DMS153 (cell line): ENCODE measurements at regions not wholly inside any gene's neighbourhood (a gene's known extent, or its start where the extent isn't known, plus 50 kb on each side); places are given as distances from the start of the nearest gene placed in this dataset.
"Not testable (repeated sequence)": the region's sequence is repeated elsewhere in the genome, so short reads cannot be mapped to it uniquely, and the experiment has no call there.

ENCODE experiments used
- DNase-seq: peaks from one replicate; lab custom pipeline; 2025; lab: John Stamatoyannopoulos, UW

GRCh38 chr16:73949574-73950320 is 346.9 kb upstream of the PSMD7 start:
- DNase-seq: peak; percentile 47

GRCh38 chr16:73945631-73946030 is 351.0 kb upstream of the PSMD7 start:
- no peak for DNase-seq

GRCh38 chr16:73943184-73943583 is 353.4 kb upstream of the PSMD7 start:
- not testable (repeated sequence) for DNase-seq

GRCh38 chr16:73940786-73941185 is 355.8 kb upstream of the PSMD7 start:
- DNase-seq: not testable (repeated sequence)

- DNase-seq: no peak
Observed at GRCh38 chr16:73923951-73924350, 372.7 kb upstream of the PSMD7 start.

GRCh38 chr16:73921295-73921694 is 375.3 kb upstream of the PSMD7 start:
- DNase-seq: no peak

GRCh38 chr16:73916829-73917594 is 379.6 kb upstream of the PSMD7 start:
- DNase-seq: no peak

GRCh38 chr16:73915935-73916334 is 380.7 kb upstream of the PSMD7 start:
- DNase-seq: no peak

- DNase-seq: no peak
Observed at GRCh38 chr16:73915140-73915539, 381.5 kb upstream of the PSMD7 start.

- no peak for DNase-seq
Observed at GRCh38 chr16:73912850-73913249, 383.8 kb upstream of the PSMD7 start.

GRCh38 chr16:73912281-73912680 is 384.3 kb upstream of the PSMD7 start:
- DNase-seq: no peak

- no peak for DNase-seq
Observed at GRCh38 chr16:73909529-73910035, 387.0 kb upstream of the PSMD7 start.

GRCh38 chr16:73891129-73891542 is 405.5 kb upstream of the PSMD7 start:
- peak; percentile 6 for DNase-seq

GRCh38 chr16:73890186-73891128 is 406.2 kb upstream of the PSMD7 start:
- no peak for DNase-seq

GRCh38 chr16:73888840-73889490 is 407.6 kb upstream of the PSMD7 start:
- peak; percentile 11 for DNase-seq

GRCh38 chr16:73887911-73888310 is 408.7 kb upstream of the PSMD7 start:
- no peak for DNase-seq

- DNase-seq: no peak
Observed at GRCh38 chr16:73886426-73886825, 410.2 kb upstream of the PSMD7 start.

- DNase-seq: no peak
Observed at GRCh38 chr16:73885319-73885718, 411.3 kb upstream of the PSMD7 start.

GRCh38 chr16:73883841-73884240 is 412.8 kb upstream of the PSMD7 start:
- no peak for DNase-seq

GRCh38 chr16:73883126-73883525 is 413.5 kb upstream of the PSMD7 start:
- no peak for DNase-seq

- no peak for DNase-seq
Observed at GRCh38 chr16:73882651-73883050, 414.0 kb upstream of the PSMD7 start.

GRCh38 chr16:73882033-73882432 is 414.6 kb upstream of the PSMD7 start:
- DNase-seq: no peak
